C4-2B (cell line): ENCODE measurements at regions not wholly inside any gene's neighbourhood (a gene's known extent, or its start where the extent isn't known, plus 50 kb on each side); places are given as distances from the start of the nearest gene placed in this dataset.

Experiments
- H3K27ac ChIP-seq: fragments of 450-650 bp; 2 replicates; pipeline ENCODE4 v1.5.1; 2017
- ZFX ChIP-seq: fragments of 450-650 bp; IDR thresholded peaks from 2 replicates; pipeline ENCODE4 v1.6.1; 2017
- TF ChIP-seq, protein P1 (sequence below): fragments of 450-650 bp; conservative IDR thresholded peaks from 2 replicates; pipeline ENCODE4 v1.5.1; 2017; ENCODE audit warnings: mild to moderate bottlenecking

DNA sequence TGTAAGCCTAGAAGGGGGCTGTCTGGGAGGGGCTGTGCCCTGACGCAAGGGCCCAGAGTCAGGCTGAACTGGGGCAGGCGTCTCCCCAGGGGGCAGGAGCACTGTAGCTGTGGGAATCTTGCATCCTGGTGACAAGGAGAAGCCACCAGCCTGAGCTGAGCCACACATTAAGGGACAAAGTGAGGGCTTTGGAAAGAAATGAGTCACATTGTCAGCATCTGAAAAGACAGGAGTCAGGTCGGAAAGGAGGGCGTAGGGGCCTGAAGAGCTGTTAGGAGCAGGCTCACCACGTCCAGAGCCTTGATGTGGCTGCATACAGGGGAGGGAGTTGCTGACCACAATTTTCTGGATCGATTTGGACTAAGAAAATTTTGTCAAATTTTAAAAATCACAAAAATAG lies 298.6 kb downstream of the CYP26B1 start:
- H3K27ac ChIP-seq, result no peak overlapping the region
- TF ChIP-seq, protein P1, sequence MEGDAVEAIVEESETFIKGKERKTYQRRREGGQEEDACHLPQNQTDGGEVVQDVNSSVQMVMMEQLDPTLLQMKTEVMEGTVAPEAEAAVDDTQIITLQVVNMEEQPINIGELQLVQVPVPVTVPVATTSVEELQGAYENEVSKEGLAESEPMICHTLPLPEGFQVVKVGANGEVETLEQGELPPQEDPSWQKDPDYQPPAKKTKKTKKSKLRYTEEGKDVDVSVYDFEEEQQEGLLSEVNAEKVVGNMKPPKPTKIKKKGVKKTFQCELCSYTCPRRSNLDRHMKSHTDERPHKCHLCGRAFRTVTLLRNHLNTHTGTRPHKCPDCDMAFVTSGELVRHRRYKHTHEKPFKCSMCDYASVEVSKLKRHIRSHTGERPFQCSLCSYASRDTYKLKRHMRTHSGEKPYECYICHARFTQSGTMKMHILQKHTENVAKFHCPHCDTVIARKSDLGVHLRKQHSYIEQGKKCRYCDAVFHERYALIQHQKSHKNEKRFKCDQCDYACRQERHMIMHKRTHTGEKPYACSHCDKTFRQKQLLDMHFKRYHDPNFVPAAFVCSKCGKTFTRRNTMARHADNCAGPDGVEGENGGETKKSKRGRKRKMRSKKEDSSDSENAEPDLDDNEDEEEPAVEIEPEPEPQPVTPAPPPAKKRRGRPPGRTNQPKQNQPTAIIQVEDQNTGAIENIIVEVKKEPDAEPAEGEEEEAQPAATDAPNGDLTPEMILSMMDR, result no peak
- no peak for TF ChIP-seq ZFX

DNA sequence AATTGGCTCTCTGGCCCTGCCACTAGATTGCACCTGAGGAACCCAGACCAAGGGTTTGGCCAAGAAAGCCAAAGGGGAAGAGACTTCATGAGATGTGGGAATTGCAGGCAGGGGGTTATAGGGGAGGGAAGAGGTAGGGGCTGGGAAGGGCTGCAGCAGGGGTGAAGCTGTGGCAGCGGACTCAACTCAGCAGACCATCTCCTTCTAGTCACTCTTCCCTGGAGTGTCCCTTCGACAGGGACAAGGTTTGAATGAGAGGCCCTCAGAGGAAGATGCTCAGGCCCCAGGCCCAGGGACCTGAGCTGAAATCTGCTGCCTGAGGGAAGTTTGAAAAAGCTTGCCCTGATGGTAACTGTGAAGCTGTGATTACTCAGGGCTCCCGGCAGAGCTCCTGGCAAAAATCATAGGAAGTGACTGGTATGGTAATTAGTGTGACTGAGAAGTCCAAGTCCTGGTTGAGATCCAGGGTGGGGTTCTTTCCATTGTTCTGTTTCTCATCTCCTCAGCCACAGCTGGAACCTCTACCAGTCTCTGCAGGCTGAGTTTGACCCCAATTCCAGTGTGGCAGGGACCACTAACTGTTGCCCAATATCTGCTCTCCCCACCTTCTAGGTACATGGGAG lies 300.9 kb downstream of the CYP26B1 start:
- H3K27ac ChIP-seq, result no peak overlapping the region
- no peak for TF ChIP-seq ZFX
- TF ChIP-seq, protein P1, result no peak

DNA sequence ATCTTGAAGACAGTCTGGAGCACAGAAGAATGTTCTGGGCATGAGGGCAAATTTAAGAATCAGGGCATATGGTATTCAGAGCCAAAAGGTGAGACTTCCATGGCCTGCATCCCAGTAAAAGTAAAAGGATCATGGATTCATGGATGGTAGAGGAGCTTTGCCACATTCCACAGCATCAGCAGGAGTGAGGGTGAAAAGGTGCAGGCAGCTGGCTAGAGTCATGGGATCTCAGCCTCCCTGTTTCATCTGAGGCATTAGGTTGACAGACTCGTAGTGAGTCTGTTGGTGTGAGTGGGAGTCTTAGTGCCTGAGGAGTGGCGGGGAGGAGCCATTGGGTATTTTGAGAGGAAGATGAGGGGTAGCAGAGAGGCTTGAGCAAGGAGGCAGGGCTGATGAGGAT lies 301.6 kb downstream of the CYP26B1 start:
- no peak for TF ChIP-seq ZFX
- TF ChIP-seq, protein P1, result no peak
- H3K27ac ChIP-seq, result no peak overlapping the region

DNA sequence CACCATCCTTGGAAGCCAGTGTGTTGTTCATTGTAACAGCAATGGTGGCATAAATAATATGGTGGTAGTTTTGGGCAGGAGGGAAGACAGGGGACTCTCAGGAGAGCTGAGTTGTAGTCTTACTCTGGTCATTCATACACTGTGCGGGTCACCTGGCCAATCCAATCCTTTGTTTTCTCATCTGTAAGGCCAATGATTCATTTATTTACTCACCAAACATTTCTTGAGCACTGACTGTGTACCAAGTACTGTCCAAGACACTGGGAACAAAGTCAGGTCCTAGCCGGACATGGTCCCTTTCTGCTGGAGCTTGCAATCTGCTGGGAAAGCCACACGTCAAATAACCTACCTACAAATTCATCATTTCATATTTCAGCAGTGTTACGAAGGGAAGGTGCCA lies 302.7 kb downstream of the CYP26B1 start:
- TF ChIP-seq, protein P1, result no peak
- H3K27ac ChIP-seq, result no peak overlapping the region

DNA sequence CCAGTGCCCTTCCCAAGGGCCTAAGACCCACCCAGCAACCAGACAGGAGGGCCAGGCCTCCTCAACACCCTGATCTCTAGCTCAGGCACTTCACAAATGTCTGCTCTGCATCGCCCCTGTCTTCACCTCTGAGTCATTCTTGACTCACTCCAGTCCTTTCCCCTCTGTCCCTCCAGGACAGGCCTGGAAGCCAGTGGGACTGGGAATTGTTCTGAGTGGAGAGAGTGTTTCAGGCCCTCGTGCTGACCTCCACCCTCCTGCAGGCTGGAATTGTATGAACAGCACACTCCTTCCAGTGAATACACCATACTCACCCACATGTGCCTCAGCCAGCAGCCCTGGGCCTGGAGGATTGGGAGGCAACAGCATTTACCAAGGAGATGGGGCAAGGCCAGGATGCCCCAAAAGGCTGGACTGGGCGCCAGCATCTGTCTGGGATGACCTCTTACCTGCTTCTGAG lies 304.2 kb downstream of the CYP26B1 start:
- H3K27ac ChIP-seq, result no peak overlapping the region
- TF ChIP-seq, protein P1, result no peak
- no peak for TF ChIP-seq ZFX

DNA sequence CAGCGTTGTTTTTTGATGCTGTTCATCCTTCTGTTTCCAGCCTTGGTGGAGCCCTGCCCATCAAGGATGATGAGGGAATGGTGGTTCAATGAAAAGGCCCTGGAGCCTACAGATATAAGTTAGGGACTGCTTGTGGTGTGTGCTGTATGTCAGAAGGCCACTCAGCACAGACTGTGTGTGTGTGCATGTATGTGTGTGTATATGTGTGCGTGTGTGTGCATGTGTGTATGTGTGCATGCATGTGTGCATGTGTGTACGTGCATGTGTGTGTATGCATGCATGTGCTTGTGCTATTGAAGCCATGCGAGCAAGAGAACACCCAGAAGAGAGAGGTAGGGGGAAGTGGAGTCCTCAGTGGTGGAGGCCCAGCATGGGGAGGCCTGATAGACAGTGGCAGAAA lies 304.9 kb downstream of the CYP26B1 start:
- no peak overlapping the region for H3K27ac ChIP-seq
- no peak for TF ChIP-seq ZFX
- TF ChIP-seq, protein P1, result no peak

DNA sequence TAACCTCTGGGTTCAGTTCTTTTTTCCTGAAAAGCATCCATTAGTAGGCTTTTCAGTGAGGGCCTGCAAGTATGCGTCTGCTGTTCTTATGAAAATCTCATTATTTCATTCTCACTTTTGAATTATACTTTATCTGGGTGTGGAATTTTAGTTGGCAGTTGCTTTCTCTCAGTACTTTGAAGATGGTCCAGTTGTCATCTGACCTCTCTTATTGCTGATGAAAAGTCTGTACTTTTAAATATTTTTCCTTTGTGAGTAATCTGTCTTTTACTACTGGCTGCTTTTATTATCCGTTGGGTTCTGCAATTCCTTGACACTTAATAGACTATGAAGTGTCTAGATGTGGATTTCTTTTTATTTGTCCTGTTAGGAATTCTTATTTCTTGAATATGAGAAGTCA lies 307.8 kb downstream of the CYP26B1 start:
- no peak overlapping the region for H3K27ac ChIP-seq
- no peak for TF ChIP-seq ZFX
- TF ChIP-seq, protein P1, result no peak
